H1 (cell line): ENCODE measurements at regions not wholly inside any gene's neighbourhood (a gene's known extent, or its start where the extent isn't known, plus 50 kb on each side); places are given as distances from the start of the nearest gene placed in this dataset.
A peak's percentile ranks its signal among the peaks of the same experiment; 100 is the strongest.

Experiments
- CTCF ChIA-PET: fragments of 300-600 bp; sonication (Branson Sonifier 250); formaldehyde crosslinking; loops from one replicate; lab custom pipeline; 2021; ENCODE audit not compliant: partially characterized antibody; lab: Charles Lee
- POLR2A ChIA-PET: fragments of 300-600 bp; sonication (Branson Sonifier 250); formaldehyde crosslinking; loops from one replicate; lab custom pipeline; 2021; ENCODE audit warnings: inconsistent platforms; ENCODE audit not compliant: partially characterized antibody; lab: Charles Lee
- DNase-seq, 2 experiments: peaks; one replicate each; pipeline versions ENCODE4 v3.0.0 to v3.0.0-alpha.2; 2010 to 2022; ENCODE audit warnings: low spot score in 2 of 2, low read depth in 1 of 2, mixed read lengths in 1 of 2
- FAIRE-seq: peaks from 2 replicates; lab custom pipeline; 2011; peaks lifted over from hg19 to GRCh38; lab: Jason Lieb, UNC
- H2AFZ ChIP-seq: 2 replicates; pipeline ENCODE4 v1.8.1; 2012; ENCODE audit warnings: low read length, inconsistent platforms
- H2AK5ac ChIP-seq: 2 replicates; pipeline ENCODE4 v1.6.1; 2013; ENCODE audit warnings: low read depth, low read length
- H2BK120ac ChIP-seq: replicated peaks from 2 replicates; pipeline ENCODE3; 2013; ENCODE audit warnings: low read depth, low read length, inconsistent platforms
- H2BK12ac ChIP-seq: 2 replicates; pipeline ENCODE4 v1.6.1; 2013; ENCODE audit warnings: low read depth, low read length
- H2BK15ac ChIP-seq: 2 replicates; pipeline ENCODE4 v1.6.1; 2013; ENCODE audit warnings: low read length
- H2BK20ac ChIP-seq: 2 replicates; pipeline ENCODE4 v1.6.1; 2013; ENCODE audit warnings: low read length
- H2BK5ac ChIP-seq: 2 replicates; pipeline ENCODE4 v1.6.1; 2013; ENCODE audit warnings: low read depth, low read length
- H3K14ac ChIP-seq: 2 replicates; pipeline ENCODE4 v1.6.1; 2013; ENCODE audit warnings: inconsistent platforms; ENCODE audit not compliant: insufficient read length
- H3K18ac ChIP-seq: 2 replicates; pipeline ENCODE4 v1.6.1; 2013; ENCODE audit warnings: low read length; ENCODE audit errors: extremely low read depth
- H3K23ac ChIP-seq: 2 replicates; pipeline ENCODE4 v1.6.1; 2013; ENCODE audit warnings: inconsistent platforms; ENCODE audit not compliant: insufficient read length
- H3K23me2 ChIP-seq: 2 replicates; pipeline ENCODE4 v1.6.1; 2013; ENCODE audit warnings: low read depth, low read length
- H3K27ac ChIP-seq: 2 replicates; pipeline ENCODE4 v1.6.1; 2011; ENCODE audit warnings: low read depth, low read length, inconsistent platforms
- H3K27me3 ChIP-seq, 4 experiments: replicated peaks in 1 of 4; 1 replicate in 1 of 4; 2 replicates in 3 of 4; pipeline versions ENCODE4 v1.6.1 to v1.8.1; 2011 to 2013; ENCODE audit warnings: low read length in 3 of 4, mild to moderate bottlenecking in 3 of 4, inconsistent platforms in 2 of 4, mixed read lengths in 2 of 4, moderate library complexity in 1 of 4; ENCODE audit not compliant: control insufficient read depth in 3 of 4, insufficient read depth in 3 of 4; ENCODE audit errors: extremely low read depth in 1 of 4
- H3K36me3 ChIP-seq, 4 experiments: 2 replicates each; pipeline versions ENCODE4 v1.6.1 to v1.8.1; 2011 to 2013; ENCODE audit warnings: mild to moderate bottlenecking in 4 of 4, low read length in 3 of 4, moderate library complexity in 2 of 4, control low read depth in 1 of 4, inconsistent platforms in 1 of 4; ENCODE audit not compliant: insufficient read depth in 4 of 4, control insufficient read depth in 2 of 4
- H3K4ac ChIP-seq: replicated peaks from 2 replicates; pipeline ENCODE3; 2013; ENCODE audit warnings: low read length, low read depth, mixed read lengths, inconsistent platforms; ENCODE audit not compliant: insufficient read length
- H3K4me1 ChIP-seq, 4 experiments: replicated peaks in 1 of 4; 1 replicate in 1 of 4; 2 replicates in 3 of 4; pipeline versions ENCODE4 v1.6.1 to v1.8.1; 2011 to 2013; ENCODE audit warnings: low read length in 3 of 4, inconsistent platforms in 2 of 4, mixed read lengths in 1 of 4; ENCODE audit not compliant: insufficient read depth in 4 of 4, control insufficient read depth in 3 of 4
- H3K4me2 ChIP-seq, 2 experiments: 2 replicates each; pipeline versions ENCODE4 v1.6.1 to v1.8.1; 2011 to 2013; ENCODE audit warnings: low read depth in 2 of 2, low read length in 2 of 2, control low read depth in 1 of 2, inconsistent platforms in 1 of 2, mild to moderate bottlenecking in 1 of 2; ENCODE audit not compliant: insufficient read depth in 1 of 2
- H3K4me3 ChIP-seq, 4 experiments: fragments of 200-600, 300-600 bp in 1 of 4; sonication (generic), shearing (Covaris generic), sonication (Bioruptor Twin) in 1 of 4; 2 replicates each; pipeline versions ENCODE4 v1.5.1 to v1.8.1; 2011 to 2016; ENCODE audit warnings: low read length in 4 of 4, low read depth in 3 of 4, control low read depth in 2 of 4, inconsistent platforms in 2 of 4, mild to moderate bottlenecking in 2 of 4, mixed read lengths in 1 of 4, moderate library complexity in 1 of 4; ENCODE audit not compliant: insufficient read depth in 2 of 4; ENCODE audit errors: extremely low read depth in 1 of 4
- H3K56ac ChIP-seq: replicated peaks from 2 replicates; pipeline ENCODE3; 2013; ENCODE audit warnings: low read depth, mild to moderate bottlenecking, mixed read lengths, low read length, inconsistent platforms; ENCODE audit not compliant: insufficient read length
- H3K79me1 ChIP-seq: 2 replicates; pipeline ENCODE4 v1.6.1; 2013; ENCODE audit warnings: low read depth, low read length, control low read depth
- H3K79me2 ChIP-seq, 2 experiments: 2 replicates each; pipeline versions ENCODE4 v1.6.1 to v1.8.1; 2012 to 2013; ENCODE audit warnings: low read length in 2 of 2, mild to moderate bottlenecking in 2 of 2, inconsistent platforms in 1 of 2; ENCODE audit not compliant: insufficient read depth in 2 of 2, control insufficient read depth in 1 of 2
- H3K9ac ChIP-seq, 4 experiments: replicated peaks in 1 of 4; 1 replicate in 1 of 4; 2 replicates in 3 of 4; pipeline versions ENCODE4 v1.6.1 to v1.8.1; 2011 to 2013; ENCODE audit warnings: low read depth in 3 of 4, low read length in 3 of 4, control low read depth in 2 of 4, mild to moderate bottlenecking in 2 of 4, moderate library complexity in 2 of 4, inconsistent platforms in 1 of 4; ENCODE audit errors: extremely low read depth in 1 of 4
- H3K9me3 ChIP-seq, 2 experiments: 2 replicates each; pipeline versions ENCODE4 v1.6.1 to v1.8.1; 2012 to 2013; ENCODE audit warnings: mild to moderate bottlenecking in 2 of 2, moderate library complexity in 2 of 2, control low read depth in 1 of 2, inconsistent platforms in 1 of 2, low read depth in 1 of 2, low read length in 1 of 2, mixed read lengths in 1 of 2; ENCODE audit not compliant: insufficient read depth in 2 of 2
- H4K20me1 ChIP-seq, 2 experiments: replicated peaks in 1 of 2; 2 replicates each; pipeline versions ENCODE3 to v1.8.1; 2011 to 2013; ENCODE audit warnings: inconsistent platforms in 2 of 2, low read length in 2 of 2, mild to moderate bottlenecking in 1 of 2; ENCODE audit not compliant: insufficient read depth in 2 of 2, control insufficient read depth in 1 of 2
- H4K5ac ChIP-seq: 2 replicates; pipeline ENCODE4 v1.6.1; 2013; ENCODE audit warnings: low read length, low read depth, mixed read lengths, inconsistent platforms; ENCODE audit not compliant: insufficient read length
- H4K8ac ChIP-seq: 2 replicates; pipeline ENCODE4 v1.8.0; 2013; ENCODE audit warnings: mild to moderate bottlenecking, moderate library complexity, low read length, inconsistent platforms; ENCODE audit not compliant: insufficient read depth; ENCODE audit errors: extremely low read depth
- H4K91ac ChIP-seq: replicated peaks from 2 replicates; pipeline ENCODE3; 2013; ENCODE audit warnings: low read length, mixed read lengths, inconsistent platforms; ENCODE audit not compliant: insufficient read length
- NANOG ChIP-seq: IDR thresholded peaks from 2 replicates; pipeline ENCODE4 v1.6.1; 2011; ENCODE audit warnings: low read length, low read depth, mild to moderate bottlenecking, inconsistent platforms; ENCODE audit not compliant: insufficient read depth, poor library complexity, severe bottlenecking
- POLR2AphosphoS5 ChIP-seq: IDR thresholded peaks from 2 replicates; pipeline ENCODE4 v1.6.1; 2011; ENCODE audit warnings: low read depth, low read length
- WGBS, 2 experiments: shearing (Covaris generic) in 1 of 2; methylation state at CpG; one replicate each; pipeline versions ENCODE4 v1.1.6 to v1.1.7; 2013 to 2015; ENCODE audit warnings: low lambda C conversion rate in 2 of 2, mixed read lengths in 2 of 2, inconsistent platforms in 1 of 2, low coverage in 1 of 2, missing lambda C conversion rate in 1 of 2; ENCODE audit not compliant: insufficient replicate concordance in 2 of 2, insufficient coverage in 1 of 2, insufficient read length in 1 of 2; ENCODE audit errors: extremely low coverage in 1 of 2, missing lambda C conversion rate in 1 of 2; 5-methylcytosine and 5-hydroxymethylcytosine counted together

DNA sequence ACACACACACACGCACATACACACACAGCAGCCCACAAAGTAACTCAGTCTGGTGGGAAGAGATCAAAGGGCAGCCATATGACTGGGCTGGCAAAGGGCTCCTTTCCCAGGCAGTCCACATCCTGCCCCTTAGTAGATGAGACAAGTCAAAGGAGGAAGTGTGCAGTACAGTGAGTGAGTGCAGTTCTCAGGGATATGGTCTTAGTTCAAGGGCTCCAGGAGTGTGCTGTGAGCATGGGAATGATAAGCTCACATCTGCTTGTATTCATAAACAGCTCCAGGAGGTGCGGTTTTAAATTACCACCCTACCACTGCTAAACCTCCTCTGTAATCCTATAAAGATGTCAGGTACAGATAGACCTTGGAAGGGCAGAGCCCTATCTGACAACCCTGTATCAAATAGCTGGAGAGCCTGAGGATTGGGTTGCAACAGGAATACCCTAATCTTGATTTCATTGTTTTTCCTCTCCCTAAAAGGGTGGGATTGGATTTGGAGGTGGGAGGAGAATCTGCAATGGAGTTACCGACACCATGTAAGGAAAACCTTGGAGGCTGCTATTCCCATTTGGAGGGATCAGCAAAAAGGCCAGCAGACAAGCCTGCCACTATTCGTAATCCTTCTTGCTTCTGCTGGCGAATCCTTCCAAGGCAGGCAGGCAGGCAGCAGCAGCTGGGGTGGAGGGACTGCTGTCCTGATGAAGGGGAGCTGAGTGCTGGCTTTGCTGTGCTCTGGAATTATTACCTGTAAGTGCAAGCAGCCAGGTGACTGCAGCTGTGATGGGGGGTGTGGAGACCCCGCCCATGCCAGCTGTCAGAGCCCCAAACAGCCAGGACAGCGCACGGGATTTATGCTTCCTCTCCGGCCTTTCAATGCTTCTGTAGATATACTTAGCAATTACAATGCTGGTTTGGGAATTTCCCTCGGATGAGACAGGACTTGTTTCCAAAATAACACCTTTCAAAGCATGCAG lies 342.7 kb downstream of the PRL start:
- H3K27me3 ChIP-seq, result no peaks in the 10 kb centered on the region
- no peak overlapping the region for H3K18ac ChIP-seq
- H2BK5ac ChIP-seq, result no peak overlapping the region
- no peak overlapping the region for H4K5ac ChIP-seq
- H3K56ac ChIP-seq, result no peak overlapping the region
- no peaks in the 10 kb centered on the region for H3K36me3 ChIP-seq
- H3K4me1 ChIP-seq, result peaks cover 0 to 9% (median 3%) of the 10 kb centered on the region in 4 experiments; a peak in 4 of 7 replicates
- no peaks in the 10 kb centered on the region for H3K9me3 ChIP-seq
- no peak overlapping the region for H3K9ac ChIP-seq
- no peak overlapping the region for H3K27ac ChIP-seq
- H2BK20ac ChIP-seq, result no peak overlapping the region
- no peak overlapping the region; the same call in 1 of the 2 replicates for H2BK15ac ChIP-seq
- no peak overlapping the region for H3K14ac ChIP-seq
- H2AK5ac ChIP-seq, result no peak overlapping the region
- no peak overlapping the region for H4K8ac ChIP-seq
- no peak overlapping the region for H2BK120ac ChIP-seq
- no peak overlapping the region for H3K4me3 ChIP-seq
- no peak for DNase-seq
- no peak overlapping the region for H3K4ac ChIP-seq
- 88% methylated on average over 10 of the region's 10 CpGs; no CpG with 5 or more reads in 1 of the 2 experiments for WGBS, 2 experiments
- H3K4me2 ChIP-seq, result no peak overlapping the region
- no peaks in the 10 kb centered on the region; the same call in 1 of the 2 replicates for H3K23me2 ChIP-seq
- H3K79me2 ChIP-seq, result peaks cover 0 to 19% of the 10 kb centered on the region in 2 experiments; a peak in 3 of 4 replicates
- H4K20me1 ChIP-seq, result no peaks in the 10 kb centered on the region
- no peaks in the 10 kb centered on the region; the same call in 1 of the 2 replicates for H3K79me1 ChIP-seq
- CTCF ChIA-PET, result interaction anchor here (0.6 to 2.4 kb wide), 2 partner anchors 18 to 104 kb away, joined by 3 to 10 read pairs; no protein-coding TSS in a partner anchor
- H2AFZ ChIP-seq, result no peak overlapping the region
- TF ChIP-seq POLR2AphosphoS5 (peak; percentile 44; the same call in 1 of the 2 replicates), NANOG (no peak)
- no peak overlapping the region for H4K91ac ChIP-seq
- POLR2A ChIA-PET, result interaction anchor here (1.1 kb wide), 1 partner anchor 120 kb away, joined by 3 read pairs; no protein-coding TSS in a partner anchor
- FAIRE-seq, result no peak
- H3K23ac ChIP-seq, result no peak overlapping the region
- no peak overlapping the region for H2BK12ac ChIP-seq
